ENCODE measurements at regions not wholly inside any gene's neighbourhood (a gene's known extent, or its start where the extent isn't known, plus 50 kb on each side); places are given as distances from the start of the nearest gene placed in this dataset.
"Not testable (repeated sequence)": the region's sequence is repeated elsewhere in the genome, so short reads cannot be mapped to it uniquely, and the experiment has no call there.

GRCh38 chr5:53160895-53161294 is 51.3 kb upstream of the MOCS2 start:
- no peaks in the 10 kb centered on the region for H3K9me3 Mint-ChIP-seq
- no peaks in the 10 kb centered on the region for H3K36me3 Mint-ChIP-seq (ENCODE audit: low read depth)
- H3K27ac Mint-ChIP-seq = no peak overlapping the region
- H3K4me3 Mint-ChIP-seq = no peak overlapping the region
- no peaks in the 10 kb centered on the region for H3K4me1 Mint-ChIP-seq (ENCODE audit: low read depth)
- peaks cover 4% of the 10 kb centered on the region for H3K27me3 Mint-ChIP-seq

- Mint-ChIP-seq H3K36me3 (ENCODE audit: low read depth) (no peaks in the 10 kb centered on the region), H3K9me3 (no peaks in the 10 kb centered on the region), H3K27me3 (peaks cover 2% of the 10 kb centered on the region), H3K4me1 (ENCODE audit: low read depth) (no peaks in the 10 kb centered on the region), H3K4me3 (no peak overlapping the region), H3K27ac (no peak overlapping the region)
Measured at GRCh38 chr5:53161876-53162275, 52.3 kb upstream of the MOCS2 start.

- Mint-ChIP-seq H3K4me3 (no peak overlapping the region), H3K27me3 (peaks cover 9% of the 10 kb centered on the region), H3K4me1 (ENCODE audit: low read depth) (no peaks in the 10 kb centered on the region), H3K27ac (no peak overlapping the region), H3K9me3 (no peaks in the 10 kb centered on the region), H3K36me3 (ENCODE audit: low read depth) (no peaks in the 10 kb centered on the region)
Measured at GRCh38 chr5:53164478-53165165, 55.1 kb upstream of the MOCS2 start.

GRCh38 chr5:53165431-53166182 is 56.0 kb upstream of the MOCS2 start:
- H3K4me3 Mint-ChIP-seq = no peak overlapping the region
- H3K36me3 Mint-ChIP-seq (ENCODE audit: low read depth) = no peaks in the 10 kb centered on the region
- H3K9me3 Mint-ChIP-seq = no peaks in the 10 kb centered on the region
- H3K27me3 Mint-ChIP-seq = peaks cover 9% of the 10 kb centered on the region
- no peaks in the 10 kb centered on the region for H3K4me1 Mint-ChIP-seq (ENCODE audit: low read depth)
- no peak overlapping the region for H3K27ac Mint-ChIP-seq

- Mint-ChIP-seq H3K27me3 (peaks cover 9% of the 10 kb centered on the region), H3K4me1 (ENCODE audit: low read depth) (no peaks in the 10 kb centered on the region), H3K9me3 (no peaks in the 10 kb centered on the region), H3K27ac (no peak overlapping the region), H3K36me3 (ENCODE audit: low read depth) (no peaks in the 10 kb centered on the region), H3K4me3 (no peak overlapping the region)
Measured at GRCh38 chr5:53166183-53166495, 56.6 kb upstream of the MOCS2 start.

GRCh38 chr5:53167836-53168235 is 58.3 kb upstream of the MOCS2 start:
- H3K9me3 Mint-ChIP-seq = no peaks in the 10 kb centered on the region
- no peaks in the 10 kb centered on the region for H3K4me1 Mint-ChIP-seq (ENCODE audit: low read depth)
- H3K4me3 Mint-ChIP-seq = no peak overlapping the region
- H3K36me3 Mint-ChIP-seq (ENCODE audit: low read depth) = no peaks in the 10 kb centered on the region
- H3K27ac Mint-ChIP-seq = no peak overlapping the region
- peaks cover 13% of the 10 kb centered on the region for H3K27me3 Mint-ChIP-seq

GRCh38 chr5:53169933-53170332 is 60.4 kb upstream of the MOCS2 start:
- Mint-ChIP-seq H3K9me3 (no peaks in the 10 kb centered on the region), H3K4me3 (no peak overlapping the region), H3K36me3 (ENCODE audit: low read depth) (no peaks in the 10 kb centered on the region), H3K4me1 (ENCODE audit: low read depth) (no peaks in the 10 kb centered on the region), H3K27me3 (peaks cover 19% of the 10 kb centered on the region), H3K27ac (no peak overlapping the region)

GRCh38 chr5:53170746-53171349 is 61.3 kb upstream of the MOCS2 start:
- Mint-ChIP-seq H3K9me3 (no peaks in the 10 kb centered on the region), H3K4me3 (no peak overlapping the region), H3K27me3 (peaks cover 22% of the 10 kb centered on the region), H3K27ac (no peak overlapping the region), H3K36me3 (ENCODE audit: low read depth) (no peaks in the 10 kb centered on the region), H3K4me1 (ENCODE audit: low read depth) (no peaks in the 10 kb centered on the region)

GRCh38 chr5:53172073-53172472 is 62.5 kb upstream of the MOCS2 start:
- H3K4me1 Mint-ChIP-seq (ENCODE audit: low read depth) = not testable (repeated sequence)

GRCh38 chr5:53172630-53173029 is 63.1 kb upstream of the MOCS2 start:
- no peaks in the 10 kb centered on the region for H3K36me3 Mint-ChIP-seq (ENCODE audit: low read depth)
- H3K4me1 Mint-ChIP-seq (ENCODE audit: low read depth) = no peaks in the 10 kb centered on the region
- H3K9me3 Mint-ChIP-seq = no peaks in the 10 kb centered on the region
- no peak overlapping the region for H3K4me3 Mint-ChIP-seq
- H3K27me3 Mint-ChIP-seq = peaks cover 27% of the 10 kb centered on the region
- H3K27ac Mint-ChIP-seq = no peak overlapping the region

More at GRCh38 chr5:53172073-53172472, 62.5 kb upstream of the MOCS2 start:
- H3K27me3 Mint-ChIP-seq = peaks cover 27% of the 10 kb centered on the region
- not testable (repeated sequence) for H3K27ac Mint-ChIP-seq; H3K4me3 Mint-ChIP-seq; H3K9me3 Mint-ChIP-seq; H3K36me3 Mint-ChIP-seq (ENCODE audit: low read depth)

GRCh38 chr5:53173083-53173482 is 63.5 kb upstream of the MOCS2 start:
- Mint-ChIP-seq H3K9me3 (no peaks in the 10 kb centered on the region), H3K27ac (no peak overlapping the region), H3K4me3 (no peak overlapping the region), H3K4me1 (ENCODE audit: low read depth) (no peaks in the 10 kb centered on the region), H3K36me3 (ENCODE audit: low read depth) (no peaks in the 10 kb centered on the region), H3K27me3 (peaks cover 23% of the 10 kb centered on the region)

- Mint-ChIP-seq H3K36me3 (ENCODE audit: low read depth) (no peaks in the 10 kb centered on the region), H3K4me1 (ENCODE audit: low read depth) (no peaks in the 10 kb centered on the region), H3K27me3 (peaks cover 8% of the 10 kb centered on the region), H3K4me3 (no peak overlapping the region), H3K9me3 (no peaks in the 10 kb centered on the region), H3K27ac (no peak overlapping the region)
Measured at GRCh38 chr5:53178830-53179229, 69.3 kb upstream of the MOCS2 start.

- Mint-ChIP-seq H3K36me3 (ENCODE audit: low read depth) (no peaks in the 10 kb centered on the region), H3K27ac (no peak overlapping the region), H3K9me3 (no peaks in the 10 kb centered on the region), H3K4me3 (no peak overlapping the region), H3K4me1 (ENCODE audit: low read depth) (no peaks in the 10 kb centered on the region), H3K27me3 (peaks cover 8% of the 10 kb centered on the region)
Measured at GRCh38 chr5:53179691-53180090, 70.1 kb upstream of the MOCS2 start.

GRCh38 chr5:53180538-53180937 is 71.0 kb upstream of the MOCS2 start:
- Mint-ChIP-seq H3K27me3 (peaks cover 6% of the 10 kb centered on the region), H3K4me3 (no peak overlapping the region), H3K36me3 (ENCODE audit: low read depth) (no peaks in the 10 kb centered on the region), H3K9me3 (no peaks in the 10 kb centered on the region), H3K4me1 (ENCODE audit: low read depth) (no peaks in the 10 kb centered on the region), H3K27ac (no peak overlapping the region)

- Mint-ChIP-seq H3K4me1 (ENCODE audit: low read depth) (no peaks in the 10 kb centered on the region), H3K27me3 (peaks cover 5% of the 10 kb centered on the region), H3K27ac (no peak overlapping the region), H3K36me3 (ENCODE audit: low read depth) (no peaks in the 10 kb centered on the region), H3K4me3 (no peak overlapping the region), H3K9me3 (no peaks in the 10 kb centered on the region)
Measured at GRCh38 chr5:53180991-53181390, 71.4 kb upstream of the MOCS2 start.
